CD4-positive, alpha-beta T cell treated with Interleukin-15 for 4 hours (primary cell): ENCODE measurements at regions not wholly inside any gene's neighbourhood (a gene's known extent, or its start where the extent isn't known, plus 50 kb on each side); places are given as distances from the start of the nearest gene placed in this dataset.

Experiments
- DNase-seq: peaks from one replicate; pipeline ENCODE4 v3.0.0-alpha.2; 2020; ENCODE audit warnings: low spot score

DNA sequence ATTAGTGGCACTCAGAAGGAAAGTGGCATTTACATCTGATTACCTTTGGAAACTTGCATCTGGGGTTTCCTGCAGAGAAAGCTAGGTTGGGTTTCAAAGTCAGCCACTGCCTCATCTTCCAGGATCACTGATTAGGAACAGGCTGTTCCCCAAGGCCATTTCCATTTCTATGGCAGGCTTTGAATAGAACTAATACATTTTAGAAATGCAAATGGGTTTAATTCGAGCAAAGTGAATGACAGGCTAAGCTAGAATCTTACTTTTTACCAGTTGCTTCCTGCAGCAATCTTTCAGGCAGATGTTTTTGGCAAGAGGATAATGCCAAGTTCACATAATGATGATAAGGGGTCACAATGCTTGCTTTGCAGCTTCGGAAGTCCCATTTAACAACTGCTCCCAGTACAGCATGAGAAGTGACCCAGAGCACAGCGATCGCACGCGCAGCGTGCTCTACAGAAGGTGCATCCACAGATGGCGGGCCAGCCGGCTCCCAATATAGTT is 336.7 kb downstream of the LPIN1 start:
- no peak for DNase-seq

DNA sequence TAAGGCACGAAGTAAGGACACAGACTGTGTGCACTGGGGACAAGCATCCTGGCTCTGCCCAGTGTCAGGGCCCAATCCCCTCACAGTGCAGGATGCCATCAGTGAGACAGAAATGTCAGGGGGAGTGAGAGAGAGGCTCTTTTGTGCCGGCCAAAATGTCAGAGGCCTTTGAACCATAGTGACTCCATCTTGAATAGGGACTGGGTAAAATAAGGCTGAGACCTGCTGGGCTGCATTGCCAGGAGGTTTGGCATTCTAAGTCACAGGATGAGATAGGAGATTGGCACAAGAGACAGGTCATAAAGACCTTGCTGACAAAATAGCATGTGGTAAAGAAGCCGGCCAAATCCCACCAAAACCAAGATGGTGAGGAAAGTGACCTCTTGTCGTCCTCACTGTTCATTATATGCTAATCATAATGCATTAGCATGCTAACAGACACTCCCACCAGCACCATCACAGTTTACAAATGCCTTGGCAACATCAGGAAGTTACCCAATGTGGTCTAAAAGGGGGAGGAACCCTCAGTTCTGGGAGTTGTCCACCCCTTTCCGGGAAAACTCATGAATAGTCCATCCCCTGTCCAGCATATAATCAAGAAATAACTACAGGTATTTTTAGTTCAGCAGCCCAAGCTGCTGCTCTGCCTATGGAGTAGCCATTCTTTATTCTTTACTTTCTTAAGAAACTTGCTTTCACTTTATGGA is 337.4 kb downstream of the LPIN1 start:
- DNase-seq = no peak

- no peak for DNase-seq
Observed at GRCh38 chr2:12087175-12087574, 340.7 kb downstream of the LPIN1 start.

DNA sequence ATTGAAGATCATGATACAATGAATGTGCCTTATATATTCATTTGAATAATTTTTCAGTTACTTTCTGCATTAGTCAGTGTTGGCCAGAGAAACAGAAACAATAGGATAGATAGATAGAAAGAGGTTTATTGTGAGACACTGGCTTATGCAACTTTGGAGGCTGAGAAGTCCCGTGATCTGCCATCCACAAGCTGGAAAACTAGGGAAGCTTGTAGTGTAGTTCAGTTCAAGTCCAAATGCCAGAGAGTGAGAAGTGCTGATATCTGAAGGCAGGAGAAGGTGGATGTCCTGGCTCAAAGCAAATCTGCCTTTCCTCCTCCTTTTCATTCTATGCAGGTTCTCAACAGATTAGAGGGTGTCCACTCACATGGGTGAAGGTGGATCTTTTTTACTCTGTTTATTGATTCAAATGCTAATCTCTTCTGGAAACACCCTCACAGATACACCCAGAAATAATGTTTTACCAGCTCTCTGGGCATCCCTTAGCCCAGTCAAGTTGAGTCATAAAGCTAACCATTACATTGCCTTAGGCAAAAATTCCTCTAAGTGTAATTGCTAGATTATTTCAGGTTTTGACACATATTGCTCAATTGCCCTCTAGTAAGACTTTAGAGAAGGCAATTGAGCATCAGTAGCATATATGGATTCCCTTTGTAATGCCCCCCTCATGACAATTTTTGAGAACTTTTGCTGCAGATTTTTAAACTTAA is 341.4 kb downstream of the LPIN1 start:
- no peak for DNase-seq

- no peak for DNase-seq
Observed at GRCh38 chr2:12089001-12089400, 342.6 kb downstream of the LPIN1 start.

DNA sequence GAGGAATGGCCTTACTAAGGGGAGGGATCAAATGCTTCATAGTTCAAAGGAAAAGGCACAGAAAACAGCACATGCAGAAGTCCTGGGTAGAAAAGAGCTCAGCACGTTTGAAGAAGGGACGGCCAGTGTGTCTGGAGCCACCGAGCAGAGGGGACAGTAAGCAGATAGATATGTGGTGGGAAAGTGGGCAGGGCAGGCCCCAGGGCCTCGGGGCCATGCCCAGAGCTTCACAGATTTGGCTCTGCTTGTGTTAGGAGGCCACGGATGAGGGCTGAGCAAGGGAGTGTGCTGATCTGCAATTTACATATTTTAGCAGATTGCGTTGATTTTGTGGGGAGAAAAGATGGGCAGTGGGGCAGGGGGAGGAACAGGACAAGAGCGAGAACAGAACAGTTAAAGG is 343.1 kb downstream of the LPIN1 start:
- DNase-seq = no peak

GRCh38 chr2:12090072-12090471 is 343.6 kb downstream of the LPIN1 start:
- DNase-seq = no peak

GRCh38 chr2:12090590-12090989 is 344.2 kb downstream of the LPIN1 start:
- no peak for DNase-seq

- DNase-seq = no peak
Observed at GRCh38 chr2:12091201-12091806, 344.9 kb downstream of the LPIN1 start.

- no peak for DNase-seq
Observed at GRCh38 chr2:12094134-12094533, 347.7 kb downstream of the LPIN1 start.

DNA sequence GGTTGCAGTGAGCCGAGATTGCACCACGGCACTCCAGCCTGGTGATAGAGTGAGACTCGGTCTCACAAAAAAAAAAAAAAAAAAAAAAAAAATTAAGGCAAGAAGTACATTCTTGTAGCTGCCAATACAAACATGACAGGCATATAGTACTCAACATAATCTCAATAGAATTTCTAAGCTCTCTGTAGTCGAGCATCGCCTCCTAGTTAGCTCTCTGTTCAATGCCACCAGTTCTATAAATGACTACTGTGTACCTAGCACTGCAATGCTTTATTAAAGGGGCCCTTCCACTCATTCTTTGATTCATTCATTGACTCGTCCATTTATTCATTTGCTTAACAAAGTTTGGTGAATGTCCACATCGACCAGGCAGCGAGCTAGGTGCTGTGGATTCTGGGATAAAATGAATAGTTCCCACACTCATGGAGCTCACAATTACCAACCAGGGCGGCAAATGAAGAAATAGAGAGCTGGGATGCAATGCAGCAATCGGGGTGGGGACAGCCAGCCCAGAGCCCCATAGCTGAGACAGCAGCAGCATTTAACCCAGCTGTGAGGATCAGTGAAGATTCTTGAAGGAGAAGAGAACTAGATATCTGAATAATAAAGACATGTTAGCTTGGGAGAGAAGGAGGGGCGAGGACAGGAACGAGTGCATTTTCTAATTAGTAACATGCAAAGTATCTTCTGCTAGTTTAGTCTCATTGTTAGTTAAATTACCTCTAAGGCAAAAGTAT is 349.8 kb downstream of the LPIN1 start:
- no peak for DNase-seq

- DNase-seq = no peak
Observed at GRCh38 chr2:12096788-12097449, 350.5 kb downstream of the LPIN1 start.

GRCh38 chr2:12097859-12098258 is 351.4 kb downstream of the LPIN1 start:
- DNase-seq = no peak

- no peak for DNase-seq
Observed at GRCh38 chr2:12099374-12099773, 352.9 kb downstream of the LPIN1 start.

- DNase-seq = no peak
Observed at GRCh38 chr2:12102679-12103078, 356.2 kb downstream of the LPIN1 start.

GRCh38 chr2:12105180-12105579 is 358.7 kb downstream of the LPIN1 start:
- no peak for DNase-seq

DNA sequence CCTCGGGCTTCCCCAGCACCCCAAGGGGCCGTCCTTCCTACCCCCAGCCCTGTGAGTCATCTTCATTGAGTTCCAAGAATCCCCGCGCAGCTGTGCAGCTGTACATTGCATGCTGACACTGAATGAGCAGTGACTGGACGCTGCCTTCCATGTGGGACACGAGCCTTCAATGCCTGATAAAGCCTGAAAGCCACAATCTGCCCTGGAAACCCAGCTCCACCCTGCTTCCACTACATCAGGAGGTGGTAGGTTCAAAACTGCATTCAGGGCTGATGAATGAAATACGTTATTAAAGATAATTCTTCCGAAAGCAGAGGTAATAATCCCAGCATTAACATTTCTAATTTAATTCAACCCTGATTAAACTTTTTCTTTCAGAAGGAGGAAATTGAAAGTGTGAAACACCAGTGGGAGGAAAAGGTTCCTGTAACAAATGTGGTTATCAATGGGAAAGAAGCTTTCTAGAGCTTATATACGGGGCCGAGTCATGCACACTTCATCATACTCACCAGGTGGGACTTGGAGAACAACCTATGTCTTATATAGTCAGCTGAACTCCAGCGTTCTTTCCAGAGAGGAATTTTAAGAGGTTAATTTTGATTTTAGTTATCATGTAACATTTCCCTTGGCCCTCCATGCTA is 360.1 kb downstream of the LPIN1 start:
- peak; percentile 7 for DNase-seq

DNA sequence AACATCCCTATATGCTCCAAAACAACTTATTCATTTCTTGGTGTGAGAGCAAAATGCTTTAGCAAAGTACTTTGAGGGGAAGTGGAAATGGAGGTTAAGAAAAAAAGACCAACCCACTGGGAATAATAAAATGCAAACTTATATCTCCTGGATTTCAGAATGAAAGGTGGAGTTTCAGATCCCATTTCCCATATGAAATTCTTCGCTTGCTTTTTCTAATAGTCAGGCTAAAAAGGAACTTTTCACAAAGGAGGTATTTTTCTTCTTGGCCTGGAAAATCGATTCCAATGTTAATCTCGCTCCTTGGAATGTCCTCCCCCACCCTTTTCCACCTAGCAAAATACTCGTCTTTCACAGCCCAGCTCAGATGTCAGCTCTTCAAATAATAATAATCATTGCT is 360.9 kb downstream of the LPIN1 start:
- DNase-seq = no peak

DNA sequence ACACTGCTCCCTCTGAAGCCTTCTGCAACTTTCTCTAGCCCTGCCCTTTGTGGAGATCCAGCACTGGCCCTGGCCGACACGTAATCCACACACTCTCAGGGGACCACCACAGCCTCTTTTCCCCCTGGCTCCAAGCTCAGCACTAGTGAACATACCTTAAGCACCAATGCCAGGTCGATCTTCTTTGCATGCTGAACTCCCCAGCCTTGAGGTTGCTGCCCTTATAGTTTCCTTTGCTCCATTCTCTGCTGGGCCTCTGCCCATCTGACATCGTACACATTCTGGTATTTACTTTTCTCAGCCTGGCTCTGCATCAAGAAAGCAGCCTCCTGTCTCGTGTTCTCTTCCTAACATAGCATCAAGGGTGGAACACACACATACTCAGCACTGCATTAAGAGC is 361.5 kb downstream of the LPIN1 start:
- no peak for DNase-seq

DNA sequence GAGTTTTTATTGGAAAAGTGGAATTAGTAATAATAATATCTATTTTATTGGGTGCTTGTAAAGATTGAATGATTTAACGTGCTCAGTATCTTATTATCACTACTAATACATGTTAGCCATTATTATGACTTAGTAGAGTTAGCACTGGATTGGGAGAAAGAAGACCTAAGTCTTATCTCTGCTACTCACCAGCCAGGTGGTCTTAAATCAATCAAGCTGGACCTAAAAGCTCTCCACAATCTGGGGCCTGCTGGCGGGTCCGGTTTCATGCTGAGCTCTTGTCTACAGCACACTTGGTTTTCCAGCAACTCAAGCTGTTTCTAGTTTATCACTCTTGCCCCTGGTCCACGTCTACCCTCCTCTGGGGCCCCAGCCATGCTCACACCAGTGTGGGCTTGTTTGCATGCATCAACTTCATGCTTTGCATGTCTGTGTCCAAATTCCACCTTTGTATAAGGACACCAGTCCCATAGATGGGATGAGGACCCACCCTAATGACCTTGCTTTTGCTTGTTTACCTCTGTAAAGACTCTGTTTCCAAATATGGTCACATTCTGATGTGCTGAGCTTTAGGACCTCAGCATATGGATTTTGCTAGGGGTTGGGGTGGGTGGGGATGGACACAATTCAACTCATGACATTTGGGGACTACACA is 363.1 kb downstream of the LPIN1 start:
- no peak for DNase-seq

DNA sequence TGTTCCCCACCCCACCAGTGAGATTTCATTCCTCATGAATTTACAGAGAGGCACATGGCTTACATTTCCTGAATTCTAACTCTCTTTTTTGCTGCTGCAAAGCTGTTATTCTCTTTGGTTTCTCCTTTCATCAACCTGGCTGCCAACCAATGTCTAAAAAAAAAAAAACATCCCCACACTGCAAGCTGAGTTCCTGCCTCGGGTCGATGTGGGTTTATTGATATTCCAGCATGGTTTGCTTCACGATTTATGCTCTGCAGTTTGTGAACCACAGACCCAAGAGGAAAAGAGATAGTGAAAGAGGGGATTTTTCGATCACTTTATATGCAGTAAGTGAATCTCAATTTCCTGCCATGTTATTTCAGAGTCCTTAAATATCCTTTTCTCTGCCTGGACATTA is 363.6 kb downstream of the LPIN1 start:
- DNase-seq = no peak
